IPS-NIHi7 (cell line): ENCODE measurements at regions not wholly inside any gene's neighbourhood (a gene's known extent, or its start where the extent isn't known, plus 50 kb on each side); places are given as distances from the start of the nearest gene placed in this dataset.

Experiments used
- DNase-seq: peaks from one replicate; pipeline ENCODE4 v3.0.0; 2012; ENCODE audit warnings: mixed read lengths; ENCODE audit errors: extremely low spot score

GRCh38 chr2:163269374-163270021 is 430.9 kb upstream of the KCNH7 start:
- no peak for DNase-seq

- DNase-seq: no peak
Measured at GRCh38 chr2:163266772-163267171, 428.2 kb upstream of the KCNH7 start.

- no peak for DNase-seq
Measured at GRCh38 chr2:163265562-163265961, 427.0 kb upstream of the KCNH7 start.

- DNase-seq: no peak
Measured at GRCh38 chr2:163264341-163264740, 425.8 kb upstream of the KCNH7 start.

- no peak for DNase-seq
Measured at GRCh38 chr2:163259489-163259888, 420.9 kb upstream of the KCNH7 start.

GRCh38 chr2:163255086-163255485 is 416.5 kb upstream of the KCNH7 start:
- no peak for DNase-seq

- no peak for DNase-seq
Measured at GRCh38 chr2:163253621-163254285, 415.2 kb upstream of the KCNH7 start.

- no peak for DNase-seq
Measured at GRCh38 chr2:163252199-163252598, 413.6 kb upstream of the KCNH7 start.

- no peak for DNase-seq
Measured at GRCh38 chr2:163248376-163249253, 410.0 kb upstream of the KCNH7 start.

GRCh38 chr2:163247847-163248220 is 409.3 kb upstream of the KCNH7 start:
- no peak for DNase-seq

GRCh38 chr2:163247156-163247846 is 408.7 kb upstream of the KCNH7 start:
- DNase-seq: peak; percentile 27

GRCh38 chr2:163246135-163246534 is 407.6 kb upstream of the KCNH7 start:
- DNase-seq: peak; percentile 9

- DNase-seq: no peak
Measured at GRCh38 chr2:163236553-163236952, 398.0 kb upstream of the KCNH7 start.

GRCh38 chr2:163231666-163232065 is 393.1 kb upstream of the KCNH7 start:
- DNase-seq: no peak

GRCh38 chr2:163213661-163214081 is 375.1 kb upstream of the KCNH7 start:
- no peak for DNase-seq

- DNase-seq: no peak
Measured at GRCh38 chr2:163210430-163210918, 371.9 kb upstream of the KCNH7 start.

- no peak for DNase-seq
Measured at GRCh38 chr2:163207693-163208370, 369.3 kb upstream of the KCNH7 start.

GRCh38 chr2:163205589-163206254 is 367.2 kb upstream of the KCNH7 start:
- no peak for DNase-seq

GRCh38 chr2:163200741-163201140 is 362.2 kb upstream of the KCNH7 start:
- no peak for DNase-seq

- DNase-seq: no peak
Measured at GRCh38 chr2:163198972-163199371, 360.4 kb upstream of the KCNH7 start.

GRCh38 chr2:163198007-163198406 is 359.4 kb upstream of the KCNH7 start:
- no peak for DNase-seq
